HG02943 (cell line): ENCODE measurements at regions not wholly inside any gene's neighbourhood (a gene's known extent, or its start where the extent isn't known, plus 50 kb on each side); places are given as distances from the start of the nearest gene placed in this dataset.

Experiments
- ATAC-seq: cut with Tn5 transposase; IDR thresholded peaks from one replicate; pipeline ENCODE4 v1.9.1; 2021; ENCODE audit warnings: mild to moderate bottlenecking, low read depth, moderate library complexity; ENCODE audit not compliant: unreplicated experiment

DNA sequence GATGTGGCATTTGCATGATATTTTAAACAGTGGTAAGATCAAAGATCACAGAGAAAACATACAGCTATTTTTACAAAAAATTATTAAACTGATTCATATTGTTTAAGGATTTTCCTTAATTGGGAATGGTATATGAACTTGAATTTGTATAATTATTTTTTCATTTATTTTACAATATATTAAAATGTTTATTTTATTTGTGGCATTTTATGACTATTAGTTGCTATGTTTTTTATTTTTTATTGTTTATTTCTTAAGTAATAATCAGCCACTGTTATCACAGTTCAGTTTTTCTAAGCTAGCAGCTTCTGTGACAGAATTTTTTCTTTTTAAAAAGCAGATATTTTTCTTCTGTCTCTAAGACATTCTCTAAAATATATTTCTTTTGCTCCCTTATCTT is 387.0 kb upstream of the KHDRBS2 start:
- no peak for ATAC-seq

DNA sequence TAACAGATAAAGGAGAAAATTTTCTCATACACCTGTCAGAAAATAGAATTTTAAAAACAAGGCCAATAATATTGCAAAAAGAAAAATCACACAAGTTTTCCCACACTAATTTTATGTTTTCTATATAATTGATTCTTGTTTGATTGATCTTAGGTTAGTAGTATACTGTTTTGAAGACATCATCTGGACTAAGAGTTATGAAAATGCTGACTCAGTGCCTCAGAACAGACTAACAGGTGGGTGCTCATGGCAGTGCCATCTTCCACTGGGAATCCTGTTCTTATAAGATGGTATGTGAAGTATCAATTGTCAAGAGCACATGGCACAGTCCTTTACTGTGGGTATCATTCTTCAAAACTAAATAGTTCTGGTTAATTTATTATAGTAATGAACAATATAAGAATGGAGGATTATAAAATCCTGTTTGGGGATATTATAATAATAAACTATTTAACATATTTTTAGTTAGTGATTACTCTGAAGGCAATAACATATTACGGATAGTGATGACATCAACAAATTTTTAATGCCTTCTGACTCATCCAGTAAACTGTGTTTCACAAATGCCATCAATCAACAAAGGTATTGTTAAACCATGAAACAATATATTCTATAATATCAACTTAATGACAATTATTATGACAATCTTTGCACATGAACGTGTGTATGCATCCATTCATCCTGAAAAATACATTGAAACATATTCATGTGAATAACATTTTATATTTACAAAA is 384.6 kb upstream of the KHDRBS2 start:
- no peak for ATAC-seq

DNA sequence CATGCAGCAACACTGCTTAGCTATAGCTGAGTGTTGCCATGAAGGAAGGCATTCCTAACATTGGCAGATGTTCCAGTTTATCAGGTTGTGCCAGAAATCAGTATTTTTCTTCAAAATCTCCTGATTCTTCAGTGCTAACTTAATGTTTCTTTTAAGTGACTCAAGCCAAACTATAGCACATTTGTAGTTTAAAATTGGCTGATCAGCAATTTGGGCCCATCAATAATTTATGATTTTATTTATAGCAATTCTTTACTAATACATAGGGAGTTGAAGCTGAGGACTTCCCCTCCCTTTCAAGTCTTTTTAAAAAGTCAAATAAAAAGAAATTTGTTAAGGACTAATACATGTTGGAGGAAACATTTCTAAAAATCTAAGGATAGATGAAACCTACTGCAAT is 383.8 kb upstream of the KHDRBS2 start:
- ATAC-seq = no peak

DNA sequence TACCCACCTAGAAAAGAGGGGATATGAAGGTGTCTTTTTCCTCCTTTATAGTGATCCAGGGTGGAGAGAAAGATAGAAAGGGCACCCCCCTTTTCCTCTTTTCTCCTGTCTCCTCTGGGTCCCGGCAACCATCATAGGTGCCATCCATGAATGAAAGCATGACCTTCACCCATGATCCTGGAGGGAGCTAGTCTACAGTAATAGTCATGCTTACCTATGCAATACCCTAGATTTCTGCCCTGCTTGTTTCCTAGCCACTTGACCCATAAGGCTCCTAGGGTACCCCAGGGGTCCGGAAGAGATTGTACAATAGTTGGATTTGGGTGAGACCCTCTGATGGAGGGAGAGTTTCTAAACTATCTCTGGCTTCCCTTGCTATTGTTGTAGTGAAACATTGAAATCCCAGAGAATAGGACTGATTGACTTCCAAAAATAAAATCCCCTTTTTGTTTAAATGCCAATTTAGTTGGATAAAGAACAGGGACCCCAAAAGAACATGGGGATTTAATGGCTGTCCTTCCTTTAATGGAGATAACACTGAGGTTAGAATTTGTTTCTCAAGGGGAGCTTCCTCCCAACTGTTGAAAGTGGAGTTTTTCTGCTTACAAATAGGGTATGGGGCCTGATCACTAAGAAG is 366.8 kb upstream of the KHDRBS2 start:
- ATAC-seq = no peak

DNA sequence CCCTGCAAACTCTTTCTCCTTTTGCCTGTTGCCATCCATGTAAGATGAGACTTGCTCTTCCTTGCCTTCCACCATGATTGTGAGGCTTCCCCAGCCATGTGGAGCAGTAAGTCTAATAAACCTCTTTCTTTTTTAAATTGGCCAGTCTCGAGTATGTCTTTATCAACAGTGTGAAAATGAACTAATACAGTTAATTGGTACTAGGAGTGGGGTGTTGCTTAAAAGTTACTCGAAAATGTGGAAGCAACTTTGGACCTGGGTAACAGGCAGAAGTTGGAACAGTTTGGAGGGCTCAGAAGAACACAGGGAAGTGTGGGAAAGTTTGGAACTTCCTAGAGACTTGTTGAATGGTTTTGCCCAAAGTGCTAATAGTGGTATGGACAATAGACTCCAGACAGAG is 359.2 kb upstream of the KHDRBS2 start:
- ATAC-seq = no peak

DNA sequence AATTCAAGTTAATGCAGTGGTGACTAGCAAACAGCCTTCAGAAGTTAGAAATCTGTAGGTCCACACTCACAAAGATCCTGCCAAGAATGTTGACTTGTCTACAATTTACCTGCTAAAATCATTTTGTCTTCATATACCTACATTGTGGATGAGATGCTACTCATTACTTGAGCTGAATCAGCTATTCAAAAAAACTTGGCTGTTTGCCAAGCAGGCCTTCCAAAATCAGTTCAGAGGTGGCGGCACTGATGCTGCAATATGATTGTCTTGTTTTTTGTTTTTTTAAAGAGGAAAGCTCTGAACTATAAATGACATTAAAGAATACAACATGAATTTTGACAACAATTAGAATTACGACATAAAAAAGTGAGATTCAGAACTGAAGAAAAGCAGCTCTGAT is 354.7 kb upstream of the KHDRBS2 start:
- ATAC-seq = no peak

DNA sequence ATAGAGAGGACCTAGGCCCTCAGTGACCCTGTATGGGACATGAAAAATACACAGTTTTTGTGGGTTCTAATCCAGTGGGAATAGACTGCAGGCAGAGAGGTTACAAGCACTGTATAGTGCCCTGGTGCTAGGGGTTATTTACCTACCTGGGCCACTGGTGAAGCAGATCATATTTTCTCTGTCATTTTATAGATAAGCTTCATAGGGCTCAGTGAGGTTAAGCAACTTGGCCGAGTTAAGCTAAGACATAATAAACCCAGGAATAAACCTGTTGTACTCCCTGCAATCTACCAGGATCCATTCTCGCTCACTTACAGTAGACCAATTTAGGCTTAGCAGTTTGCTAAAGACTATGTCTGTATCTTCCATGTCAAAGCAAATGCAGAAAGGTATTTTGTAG is 340.6 kb upstream of the KHDRBS2 start:
- ATAC-seq = no peak

DNA sequence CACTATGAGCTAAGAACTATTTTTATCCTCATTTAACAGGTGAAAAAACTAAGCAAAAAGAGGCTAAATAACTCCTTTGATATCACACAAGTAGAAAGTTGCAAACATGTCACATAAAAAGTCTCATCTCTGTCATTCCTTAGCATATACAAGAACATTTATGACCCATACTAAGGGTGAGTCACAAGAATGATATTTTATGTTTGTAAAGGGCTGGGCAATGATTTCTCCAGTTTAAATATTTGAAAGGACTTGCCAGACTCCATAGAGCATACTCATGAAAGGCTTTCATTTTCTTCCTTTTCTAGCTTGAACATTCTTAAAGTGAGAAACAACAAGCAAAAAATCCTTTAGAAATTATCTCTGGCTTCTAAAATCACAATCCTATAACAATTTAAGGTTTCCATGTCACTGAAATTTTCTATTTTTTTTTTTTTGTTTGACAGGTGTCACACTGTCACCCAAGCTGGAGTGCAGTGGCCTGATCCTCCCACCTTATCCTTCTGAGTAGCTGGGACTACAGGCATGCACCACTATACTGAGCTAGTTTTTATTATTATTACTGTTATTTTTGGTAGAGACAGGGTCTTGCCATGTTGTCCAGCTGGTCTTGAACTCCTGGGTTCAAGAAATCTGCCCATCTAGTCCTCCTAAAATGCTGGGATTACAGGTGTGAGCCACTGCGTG is 338.0 kb upstream of the KHDRBS2 start:
- no peak for ATAC-seq

DNA sequence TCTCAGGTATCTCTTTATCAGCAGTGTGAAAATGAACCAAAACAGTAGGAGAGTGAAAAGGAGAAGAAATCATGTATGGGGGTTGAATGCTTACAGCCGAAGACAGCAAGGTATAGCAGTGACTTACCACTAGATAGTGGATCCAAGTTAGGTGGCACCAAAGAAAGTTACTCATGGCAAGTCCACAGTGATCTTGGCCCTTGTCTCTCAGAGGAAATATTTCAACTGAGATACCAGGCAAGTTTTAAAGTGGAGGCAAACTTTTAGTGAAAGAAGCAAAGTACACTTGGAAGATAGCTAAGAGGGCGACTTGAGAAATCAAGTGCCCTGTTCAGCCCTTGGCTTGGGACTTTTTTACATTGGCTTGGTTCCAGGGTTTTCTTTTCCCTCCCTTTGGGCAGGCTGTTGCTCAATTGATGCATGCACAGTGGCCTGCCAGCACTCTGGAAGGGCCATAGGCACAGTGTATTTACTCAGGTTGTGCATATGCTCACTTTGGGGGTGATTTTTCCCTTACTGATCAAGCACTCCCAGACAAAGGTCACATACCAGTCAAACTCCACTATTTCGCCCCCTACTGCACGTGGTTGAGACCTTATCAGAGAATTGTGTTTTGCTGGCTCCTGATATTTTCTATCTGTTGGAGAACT is 329.5 kb upstream of the KHDRBS2 start:
- ATAC-seq = no peak

DNA sequence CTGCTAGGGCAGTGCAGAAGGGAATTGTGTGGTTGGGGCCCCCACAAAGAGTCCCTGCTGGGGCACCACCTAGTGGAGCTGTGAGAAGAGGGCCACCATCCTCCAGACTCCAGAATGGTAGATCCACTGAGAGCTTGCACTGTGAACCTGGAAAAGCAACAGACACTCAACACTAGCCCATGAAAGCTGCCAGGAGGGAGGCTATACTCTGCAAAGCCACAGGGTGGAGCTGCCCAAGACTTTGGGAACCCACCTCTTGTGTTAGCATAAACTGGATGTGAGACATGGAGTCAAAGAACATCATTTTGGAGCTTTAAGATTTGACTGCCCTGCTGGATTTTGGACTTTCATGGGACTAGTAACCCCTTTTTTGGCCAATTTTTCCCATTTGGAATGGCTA is 328.4 kb upstream of the KHDRBS2 start:
- ATAC-seq = no peak

DNA sequence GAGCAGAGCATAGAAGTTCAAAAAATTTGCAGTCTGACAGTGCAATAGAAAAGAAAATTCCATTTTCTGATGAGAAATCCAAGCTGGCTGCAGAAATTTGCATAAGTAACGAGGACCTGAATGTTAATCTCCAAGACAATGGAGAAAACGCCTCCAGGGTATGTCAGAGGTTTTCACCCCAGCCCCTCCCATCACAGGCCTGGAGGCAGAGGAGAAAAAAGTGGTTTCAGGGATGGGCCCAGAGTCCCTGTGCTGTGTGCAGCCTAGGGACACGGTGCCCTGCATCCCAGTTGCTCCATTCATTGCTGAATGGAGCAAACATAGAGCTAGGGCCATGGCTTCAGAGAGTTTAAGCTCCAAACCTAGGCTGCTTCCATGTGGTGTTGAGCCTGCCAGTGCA is 327.9 kb upstream of the KHDRBS2 start:
- ATAC-seq = no peak

DNA sequence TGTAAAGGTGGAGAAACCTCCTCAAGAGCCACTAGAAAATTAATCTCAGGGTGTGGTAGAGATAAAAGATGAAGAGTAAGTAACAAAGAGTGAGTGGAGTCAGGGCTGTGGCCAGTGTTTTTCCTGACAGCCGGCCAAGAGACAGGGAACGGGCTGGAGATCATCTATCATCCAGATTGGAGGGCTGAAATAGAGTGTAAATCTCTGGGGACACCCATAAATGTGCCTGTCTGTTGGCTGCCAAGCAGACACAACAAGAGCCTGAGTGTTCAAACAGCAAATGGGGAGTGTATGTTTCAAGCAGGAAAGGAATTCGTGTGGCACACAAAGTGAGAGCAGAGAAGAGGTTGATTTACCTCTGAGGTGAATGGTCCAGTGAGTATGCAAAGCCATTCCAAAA is 326.4 kb upstream of the KHDRBS2 start:
- ATAC-seq = no peak

DNA sequence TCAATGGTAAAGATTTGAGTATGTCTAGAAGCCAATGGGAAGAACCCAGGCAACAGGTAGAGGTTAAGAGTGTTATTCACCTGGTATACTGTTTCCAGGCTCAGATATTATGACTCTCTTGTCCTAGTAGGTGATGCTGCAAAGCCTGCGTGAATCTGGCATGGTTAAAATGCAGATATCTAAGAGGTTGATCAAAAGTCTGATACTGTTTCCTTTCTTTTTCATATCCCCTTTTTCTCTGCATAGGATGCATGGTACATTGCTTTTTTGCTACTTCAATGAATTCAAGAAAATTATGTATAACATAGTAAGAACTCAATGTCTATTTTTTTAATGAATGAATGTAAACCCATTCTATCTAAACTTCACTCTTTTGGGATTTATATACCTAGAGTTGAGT is 284.3 kb upstream of the KHDRBS2 start:
- ATAC-seq = no peak

DNA sequence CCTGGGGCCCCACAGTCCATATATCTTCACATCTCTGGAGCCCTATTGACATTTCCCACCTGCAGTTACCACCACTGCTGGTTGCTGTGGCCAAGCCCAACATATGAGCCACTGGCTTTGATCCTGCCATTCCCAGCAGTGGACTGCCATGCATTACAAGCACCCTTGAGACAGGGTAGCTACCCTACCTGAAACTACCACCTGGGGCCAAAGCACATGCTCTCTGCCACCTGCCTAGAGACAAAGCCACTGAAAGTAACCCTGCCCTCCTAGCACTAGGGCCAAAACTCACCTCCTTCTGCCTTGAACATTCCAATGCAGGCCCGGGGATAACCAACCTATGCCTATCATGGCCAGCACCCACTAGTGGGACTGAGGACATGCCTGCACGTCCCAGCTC is 255.5 kb upstream of the KHDRBS2 start:
- ATAC-seq = no peak

DNA sequence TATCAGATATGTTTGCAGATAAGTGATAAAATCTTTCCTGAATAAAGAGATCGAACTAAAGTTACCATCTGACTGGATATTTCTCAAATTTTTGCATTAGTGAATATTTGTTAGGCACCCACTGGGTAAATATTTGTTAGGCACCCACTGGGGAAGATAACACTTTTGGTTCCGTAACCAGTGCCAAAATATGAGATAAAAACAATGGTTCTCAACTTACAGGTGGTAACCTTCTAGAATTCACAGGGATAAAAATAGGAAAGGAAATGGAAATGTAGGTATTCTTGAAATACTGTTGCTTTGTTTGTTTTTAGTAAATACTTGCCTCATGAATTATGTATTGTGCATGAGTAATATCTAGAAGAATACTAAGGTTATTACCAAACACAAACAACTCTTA is 245.0 kb upstream of the KHDRBS2 start:
- no peak for ATAC-seq

DNA sequence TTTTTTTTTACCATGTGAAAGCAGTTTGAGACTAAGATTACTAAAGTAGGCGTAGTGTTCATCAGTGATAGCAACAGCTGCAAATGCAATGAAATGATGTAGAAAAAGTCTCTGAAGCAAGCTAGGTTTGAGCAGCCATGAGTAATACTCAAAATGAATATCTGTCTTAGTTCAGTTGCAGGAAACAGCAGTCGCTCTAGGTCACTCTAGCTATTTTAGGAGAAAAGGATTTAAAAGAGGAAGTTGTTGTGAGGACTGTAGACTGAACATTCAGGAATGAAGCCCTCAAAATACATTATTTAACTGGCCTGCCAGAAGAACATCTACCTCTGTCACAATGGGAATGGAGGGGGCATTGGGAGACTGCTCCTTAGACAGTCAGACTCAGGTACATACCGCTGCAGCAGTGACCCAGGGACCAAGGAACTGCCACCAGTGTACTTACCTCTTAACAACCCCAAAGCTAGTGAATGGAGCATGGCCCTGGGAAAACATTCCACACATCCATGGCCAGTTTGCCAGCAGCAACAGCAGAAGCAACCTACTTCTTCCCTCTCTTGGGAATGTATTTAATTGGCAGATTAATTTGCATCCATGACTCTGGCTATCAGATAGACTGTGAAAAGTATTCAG is 243.0 kb upstream of the KHDRBS2 start:
- no peak for ATAC-seq

DNA sequence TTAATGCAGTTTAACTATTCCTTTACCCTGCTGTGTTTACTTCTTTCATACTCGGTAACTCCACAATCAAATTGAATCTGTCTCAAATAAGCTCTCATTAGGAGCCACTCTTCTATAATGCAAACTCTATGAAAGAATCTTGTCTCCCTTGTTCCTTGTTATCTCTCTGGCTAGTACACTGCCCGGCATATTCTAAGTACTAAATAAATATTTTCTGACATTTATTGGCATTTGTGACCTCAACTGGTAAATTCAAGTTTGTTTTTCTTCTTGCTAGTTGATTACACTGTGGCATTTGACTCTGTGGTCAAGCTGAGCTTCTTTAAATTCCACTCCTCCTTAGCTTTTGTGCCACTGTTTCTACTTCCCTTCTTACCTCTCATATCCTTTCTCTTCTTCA is 237.6 kb upstream of the KHDRBS2 start:
- no peak for ATAC-seq

DNA sequence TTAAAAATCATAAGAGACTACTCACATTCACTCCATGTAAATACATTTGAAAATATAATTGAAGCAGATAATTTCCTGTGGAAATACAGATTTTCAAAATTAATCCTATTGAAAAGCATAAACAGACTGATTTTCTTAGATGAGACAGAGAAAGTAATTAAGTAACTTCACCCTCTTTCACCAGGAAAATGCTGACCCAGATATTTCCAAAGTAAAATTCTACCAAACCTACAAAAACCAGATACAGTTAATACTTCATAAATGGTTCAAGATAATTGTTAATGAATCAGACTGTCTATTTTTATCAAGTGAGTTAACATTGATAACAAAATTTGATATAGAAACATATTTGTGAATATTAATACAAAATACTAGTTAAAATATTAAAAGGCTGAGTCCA is 233.5 kb upstream of the KHDRBS2 start:
- ATAC-seq = no peak

DNA sequence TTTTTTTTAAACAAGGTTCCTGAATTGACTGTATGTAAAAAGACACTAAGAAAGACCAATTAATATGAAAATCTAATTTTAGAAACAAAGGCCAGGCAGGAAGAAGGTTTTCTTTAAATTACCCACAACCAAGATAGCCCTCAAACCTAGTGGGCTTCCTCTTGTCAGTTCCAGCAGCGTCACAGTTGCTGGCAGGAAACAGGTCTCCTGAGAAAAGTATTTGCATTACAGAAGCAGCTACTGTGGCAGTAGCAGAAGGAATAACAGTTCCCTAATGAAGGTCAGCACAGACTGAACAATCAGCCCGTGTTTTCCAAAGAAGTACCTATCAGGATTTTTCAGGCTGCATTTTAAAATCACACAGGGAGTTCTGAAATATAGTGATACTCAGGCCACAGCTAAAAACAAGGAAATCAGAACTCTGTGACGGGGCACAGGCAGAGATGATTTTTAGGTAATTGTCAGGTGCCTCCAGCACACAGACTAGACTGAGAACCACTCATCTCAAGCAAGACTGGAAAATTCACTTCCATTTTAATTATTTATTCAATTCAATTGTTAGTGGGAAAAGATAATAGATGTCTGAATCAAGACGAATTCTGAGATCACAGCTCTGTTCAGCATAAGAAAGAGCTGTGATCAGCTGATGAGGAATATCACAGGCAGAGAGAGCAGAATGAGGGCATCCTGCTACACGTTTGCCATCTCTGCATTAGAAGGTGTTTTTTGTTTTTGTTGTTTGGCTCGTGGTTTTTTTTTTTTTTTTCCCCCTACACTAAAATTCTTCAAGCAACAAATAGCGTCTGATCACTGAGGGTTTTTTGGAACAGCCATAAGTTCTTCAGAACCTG is 230.5 kb upstream of the KHDRBS2 start:
- ATAC-seq = no peak

DNA sequence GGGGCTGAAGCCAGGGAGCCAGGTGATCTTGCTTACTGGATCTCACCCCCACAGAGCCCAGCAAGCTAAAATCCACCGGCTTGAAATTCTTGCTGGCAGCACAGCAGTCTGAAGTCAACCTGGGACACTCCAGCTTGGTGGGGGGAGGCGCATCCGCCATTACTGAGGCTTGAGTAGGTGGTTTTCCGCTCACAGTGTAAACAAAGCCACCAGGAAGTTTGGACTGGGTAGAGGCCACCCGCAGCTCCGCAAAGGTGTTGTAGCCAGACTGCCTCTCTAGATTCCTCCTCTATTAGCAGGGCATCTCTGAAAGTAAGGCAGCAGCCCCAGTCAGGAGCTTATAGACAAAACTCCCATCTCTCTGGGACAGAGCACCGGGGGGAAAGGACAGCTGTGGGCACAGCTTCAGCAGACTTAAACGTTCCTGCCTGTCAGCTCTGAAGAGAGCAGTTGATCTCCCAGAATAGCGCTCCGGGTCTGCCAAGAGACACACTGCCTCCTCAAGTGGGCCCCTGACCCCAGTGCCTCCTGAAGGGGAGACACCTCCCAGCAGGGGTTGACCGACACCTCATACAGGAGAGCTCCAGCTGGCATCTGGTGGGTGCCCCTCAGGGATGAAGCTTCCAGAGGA is 206.3 kb upstream of the KHDRBS2 start:
- ATAC-seq = no peak
